ENCODE measurements at regions not wholly inside any gene's neighbourhood (a gene's known extent, or its start where the extent isn't known, plus 50 kb on each side); places are given as distances from the start of the nearest gene placed in this dataset.

- FAIRE-seq: no peak
- no peak for DNase-seq (ENCODE audit: low spot score)
Measured at GRCh38 chr2:220202066-220202465, 574.6 kb downstream of the SLC4A3 start.

GRCh38 chr2:220209093-220209492 is 581.7 kb downstream of the SLC4A3 start:
- DNase-seq (ENCODE audit: low spot score) (no peak), FAIRE-seq (no peak)

GRCh38 chr2:220209751-220210150 is 582.3 kb downstream of the SLC4A3 start:
- DNase-seq (ENCODE audit: low spot score) (no peak), FAIRE-seq (no peak)

- FAIRE-seq (no peak), DNase-seq (ENCODE audit: low spot score) (no peak)
Measured at GRCh38 chr2:220212296-220213080, 585.1 kb downstream of the SLC4A3 start.

- DNase-seq (ENCODE audit: low spot score) (no peak), FAIRE-seq (no peak)
Measured at GRCh38 chr2:220215785-220216184, 588.4 kb downstream of the SLC4A3 start.

- FAIRE-seq (no peak), DNase-seq (ENCODE audit: low spot score) (no peak)
Measured at GRCh38 chr2:220219371-220219770, 591.9 kb downstream of the SLC4A3 start.

- FAIRE-seq (no peak), DNase-seq (ENCODE audit: low spot score) (no peak)
Measured at GRCh38 chr2:220220009-220220408, 592.6 kb downstream of the SLC4A3 start.

- FAIRE-seq (no peak), DNase-seq (ENCODE audit: low spot score) (no peak)
Measured at GRCh38 chr2:220221992-220222391, 594.6 kb downstream of the SLC4A3 start.

- no peak for FAIRE-seq
Measured at GRCh38 chr2:220224691-220225543, 597.5 kb downstream of the SLC4A3 start.

GRCh38 chr2:220226076-220226475 is 598.6 kb downstream of the SLC4A3 start:
- DNase-seq (ENCODE audit: low spot score) (no peak), FAIRE-seq (no peak)

More at GRCh38 chr2:220224691-220225543, 597.5 kb downstream of the SLC4A3 start:
- DNase-seq (ENCODE audit: low spot score): no peak

GRCh38 chr2:220226546-220226945 is 599.1 kb downstream of the SLC4A3 start:
- DNase-seq (ENCODE audit: low spot score): no peak
- FAIRE-seq: no peak

GRCh38 chr2:220227266-220227920 is 600.0 kb downstream of the SLC4A3 start:
- FAIRE-seq (no peak), DNase-seq (ENCODE audit: low spot score) (no peak)

- DNase-seq (ENCODE audit: low spot score) (peak; percentile 83), FAIRE-seq (peak; percentile 65)
Measured at GRCh38 chr2:220228310-220229006, 601.0 kb downstream of the SLC4A3 start.

- FAIRE-seq: no peak
- DNase-seq (ENCODE audit: low spot score): no peak
Measured at GRCh38 chr2:220240641-220241040, 613.2 kb downstream of the SLC4A3 start.

GRCh38 chr2:220241423-220241822 is 614.0 kb downstream of the SLC4A3 start:
- DNase-seq (ENCODE audit: low spot score) (no peak), FAIRE-seq (no peak)

- DNase-seq (ENCODE audit: low spot score) (no peak), FAIRE-seq (no peak)
Measured at GRCh38 chr2:220243571-220243970, 616.1 kb downstream of the SLC4A3 start.

- no peak for FAIRE-seq
- DNase-seq (ENCODE audit: low spot score): no peak
Measured at GRCh38 chr2:220246386-220246785, 619.0 kb downstream of the SLC4A3 start.

GRCh38 chr2:220247588-220248350 is 620.3 kb downstream of the SLC4A3 start:
- DNase-seq (ENCODE audit: low spot score) (no peak), FAIRE-seq (no peak)

GRCh38 chr2:220259662-220260061 is 632.2 kb downstream of the SLC4A3 start:
- no peak for FAIRE-seq
- no peak for DNase-seq (ENCODE audit: low spot score)

GRCh38 chr2:220263300-220263699 is 635.9 kb downstream of the SLC4A3 start:
- FAIRE-seq: no peak

GRCh38 chr2:220269367-220269766 is 641.9 kb downstream of the SLC4A3 start:
- FAIRE-seq (no peak), DNase-seq (ENCODE audit: low spot score) (no peak)

More at GRCh38 chr2:220263300-220263699, 635.9 kb downstream of the SLC4A3 start:
- DNase-seq (ENCODE audit: low spot score): no peak
